Gastrocnemius medialis (tissue), 4 donors: ENCODE measurements at regions not wholly inside any gene's neighbourhood (a gene's known extent, or its start where the extent isn't known, plus 50 kb on each side); places are given as distances from the start of the nearest gene placed in this dataset.

ENCODE experiments used
- ATAC-seq, 2 donors: fragments of 150-250 bp; one replicate each; pipeline ENCODE4 v1.9.1; 2016
- DNase-seq, 2 donors: peaks; one replicate each; pipeline ENCODE4 v3.0.0-alpha.2; 2019
- H3K27ac ChIP-seq, 4 donors: fragments of 200-600 bp; sonication (generic); 1 replicate in 1 of 4; 2 replicates in 3 of 4; pipeline ENCODE4 v1.5.1; 2016 to 2018; ENCODE audit warnings: mild to moderate bottlenecking in 2 of 4, moderate library complexity in 1 of 4
- H3K27me3 ChIP-seq, 3 donors: fragments of 200-600 bp; sonication (generic) in 2 of 3; 1 replicate in 1 of 3; 2 replicates in 2 of 3; pipeline versions ENCODE4 v1.5.1 to v1.6.0; 2016 to 2019; ENCODE audit warnings: mild to moderate bottlenecking in 1 of 3, moderate library complexity in 1 of 3
- H3K36me3 ChIP-seq, 2 donors: fragments of 200-600 bp; sonication (generic) in 1 of 2; one replicate each; pipeline ENCODE4 v1.5.1; 2017 to 2018
- H3K4me1 ChIP-seq, 2 donors: fragments of 200-600 bp; sonication (generic) in 1 of 2; one replicate each; pipeline ENCODE4 v1.5.1; 2016 to 2017; ENCODE audit warnings: mild to moderate bottlenecking in 2 of 2
- H3K4me3 ChIP-seq, 4 donors: fragments of 200-600 bp; sonication (generic) in 3 of 4; 1 replicate in 1 of 4; 2 replicates in 3 of 4; pipeline ENCODE4 v1.5.1; 2016 to 2019; ENCODE audit warnings: mild to moderate bottlenecking in 2 of 4
- H3K9me3 ChIP-seq, 3 donors: fragments of 200-600 bp; sonication (generic) in 2 of 3; 1 replicate in 1 of 3; 2 replicates in 2 of 3; pipeline ENCODE4 v1.5.1; 2016 to 2019
- POLR2A ChIP-seq, 2 donors: fragments of 450-650 bp; IDR thresholded peaks; one replicate each; pipeline ENCODE4 v1.6.1; 2017; ENCODE audit warnings: antibody characterized with exemption in 2 of 2, mild to moderate bottlenecking in 2 of 2, moderate library complexity in 2 of 2
- in situ Hi-C, 4 donors: fragments of 200-750 bp; cut with MboI; loops; one replicate each; pipeline versions ENCODE4 v1.15.0 to v1.8.0; 2017; ENCODE audit warnings: low sequenced_read_pairs in 4 of 4
- intact Hi-C: fragments of 100-400 bp; cut with DNase I; formaldehyde crosslinking; loops from one replicate; pipeline ENCODE4 v1.15.1; 2023; ENCODE audit warnings: low total_unique reads
- TF ChIP-seq, protein P1 (sequence below), 5 experiments: fragments of 450-650 bp in 3 of 5; fragments of 200-600 bp in 2 of 5; sonication (generic) in 2 of 5; IDR thresholded peaks in 4 of 5; conservative IDR thresholded peaks in 1 of 5; 1 replicate in 4 of 5; 2 replicates in 1 of 5; pipeline ENCODE4 v1.5.1; 2016 to 2019; ENCODE audit warnings: antibody characterized with exemption in 5 of 5, mild to moderate bottlenecking in 3 of 5, moderate library complexity in 3 of 5

DNA sequence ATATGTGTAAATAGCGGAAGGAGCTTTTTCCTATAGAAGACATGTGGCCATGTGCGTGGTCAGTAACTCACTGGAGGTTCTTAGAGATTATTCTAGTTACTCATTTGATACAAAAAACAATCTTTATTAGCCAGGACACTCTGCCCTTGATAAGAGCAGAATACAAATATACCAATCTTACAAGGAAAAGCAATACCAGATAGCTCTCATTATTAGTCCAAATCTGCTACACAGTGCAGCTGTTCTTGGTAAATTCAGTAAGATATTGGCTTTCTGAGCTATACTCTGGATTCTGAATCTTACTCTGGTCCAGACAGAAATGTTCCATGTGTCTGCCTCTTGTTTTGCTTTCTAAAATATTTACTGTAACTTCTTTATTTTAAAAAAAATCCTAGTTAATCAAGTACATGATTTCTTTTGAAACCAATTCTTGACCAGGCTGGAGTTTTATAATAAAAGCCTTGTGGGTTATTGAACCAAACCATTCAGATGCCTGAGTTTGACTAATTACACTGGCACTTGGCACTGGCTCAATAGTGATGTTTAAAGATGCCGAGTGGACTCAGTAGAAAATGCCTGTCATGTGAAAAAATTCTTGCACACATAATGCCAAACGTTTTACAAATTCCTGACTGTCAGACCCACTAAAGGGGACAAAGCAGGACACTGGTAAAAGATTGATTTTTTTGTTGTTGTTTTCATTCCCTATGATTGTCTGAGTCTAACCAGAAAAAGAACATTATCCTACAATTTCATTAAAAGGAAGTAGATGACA lies 242.8 kb upstream of the TCF21 start:
- in situ Hi-C loops, result no loop called here
- ATAC-seq (no peak), DNase-seq (no peak)
- no peaks in the 10 kb centered on the region for H3K27me3 ChIP-seq
- no peak overlapping the region for H3K4me3 ChIP-seq
- no peak overlapping the region for H3K27ac ChIP-seq
- H3K36me3 ChIP-seq, result no peaks in the 10 kb centered on the region
- no peaks in the 10 kb centered on the region for H3K4me1 ChIP-seq
- TF ChIP-seq POLR2A (IDR thresholded peaks at IDR 0.05), result no peak
- TF ChIP-seq, protein P1, sequence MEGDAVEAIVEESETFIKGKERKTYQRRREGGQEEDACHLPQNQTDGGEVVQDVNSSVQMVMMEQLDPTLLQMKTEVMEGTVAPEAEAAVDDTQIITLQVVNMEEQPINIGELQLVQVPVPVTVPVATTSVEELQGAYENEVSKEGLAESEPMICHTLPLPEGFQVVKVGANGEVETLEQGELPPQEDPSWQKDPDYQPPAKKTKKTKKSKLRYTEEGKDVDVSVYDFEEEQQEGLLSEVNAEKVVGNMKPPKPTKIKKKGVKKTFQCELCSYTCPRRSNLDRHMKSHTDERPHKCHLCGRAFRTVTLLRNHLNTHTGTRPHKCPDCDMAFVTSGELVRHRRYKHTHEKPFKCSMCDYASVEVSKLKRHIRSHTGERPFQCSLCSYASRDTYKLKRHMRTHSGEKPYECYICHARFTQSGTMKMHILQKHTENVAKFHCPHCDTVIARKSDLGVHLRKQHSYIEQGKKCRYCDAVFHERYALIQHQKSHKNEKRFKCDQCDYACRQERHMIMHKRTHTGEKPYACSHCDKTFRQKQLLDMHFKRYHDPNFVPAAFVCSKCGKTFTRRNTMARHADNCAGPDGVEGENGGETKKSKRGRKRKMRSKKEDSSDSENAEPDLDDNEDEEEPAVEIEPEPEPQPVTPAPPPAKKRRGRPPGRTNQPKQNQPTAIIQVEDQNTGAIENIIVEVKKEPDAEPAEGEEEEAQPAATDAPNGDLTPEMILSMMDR (IDR thresholded peaks at IDR 0.05 in 4 of 5, conservative IDR thresholded peaks at IDR 0.05 in 1 of 5), result no peak
- no peaks in the 10 kb centered on the region for H3K9me3 ChIP-seq
- intact Hi-C loops, result no loop called here

DNA sequence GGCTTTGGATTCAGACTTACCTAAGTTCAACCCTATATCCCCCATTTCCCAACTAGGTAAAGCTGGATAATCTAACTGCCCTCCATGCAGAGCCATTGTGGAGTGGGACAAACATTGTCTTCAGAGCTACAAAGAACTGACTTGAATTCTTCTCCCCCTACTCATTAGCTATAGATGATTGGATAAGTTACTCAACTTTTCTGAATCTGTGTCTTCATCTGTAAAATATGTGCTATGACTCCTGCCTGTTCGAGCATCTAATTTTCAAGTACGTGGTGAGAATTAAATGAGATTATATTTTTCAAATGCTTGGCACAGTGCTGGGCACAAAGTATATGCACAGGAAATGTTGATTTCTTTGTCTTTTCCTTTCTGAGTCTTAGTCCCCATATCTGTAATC lies 240.3 kb upstream of the TCF21 start:
- Histone ChIP-seq H3K9me3 (no peaks in the 10 kb centered on the region), H3K27me3 (no peaks in the 10 kb centered on the region), H3K36me3 (no peaks in the 10 kb centered on the region), H3K4me1 (no peaks in the 10 kb centered on the region), H3K4me3 (no peak overlapping the region), H3K27ac (no peak overlapping the region)
- intact Hi-C loops (no loop called here), in situ Hi-C loops (no loop called here)
- TF ChIP-seq, protein P1 (IDR thresholded peaks at IDR 0.05 in 4 of 5, conservative IDR thresholded peaks at IDR 0.05 in 1 of 5), result no peak
- TF ChIP-seq POLR2A (IDR thresholded peaks at IDR 0.05), result no peak
- DNase-seq (no peak), ATAC-seq (no peak)

DNA sequence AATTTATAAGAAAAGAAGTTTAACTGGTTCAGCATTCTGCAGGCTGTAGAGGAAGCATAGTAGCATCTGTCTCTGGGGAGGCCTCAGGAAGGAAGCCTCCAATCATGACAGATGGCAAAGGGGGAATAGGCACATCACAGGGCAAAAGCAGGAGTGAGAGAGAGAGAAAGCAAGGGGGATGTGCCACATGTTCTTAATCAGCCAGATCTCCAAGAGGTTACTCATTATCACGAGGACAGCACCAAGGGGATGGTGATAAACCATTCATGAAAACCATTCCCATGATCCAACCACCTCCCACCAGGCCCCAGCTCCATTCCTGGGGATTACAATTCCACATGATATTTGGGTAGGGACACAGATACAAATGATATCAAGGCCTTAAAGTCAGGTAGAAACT lies 217.5 kb upstream of the TCF21 start:
- DNase-seq (no peak), ATAC-seq (no peak)
- Histone ChIP-seq H3K27ac (no peak overlapping the region), H3K4me1 (no peaks in the 10 kb centered on the region), H3K4me3 (no peak overlapping the region), H3K9me3 (no peaks in the 10 kb centered on the region), H3K27me3 (no peaks in the 10 kb centered on the region), H3K36me3 (no peaks in the 10 kb centered on the region)
- no peak for TF ChIP-seq POLR2A (IDR thresholded peaks at IDR 0.05)
- TF ChIP-seq, protein P1 (IDR thresholded peaks at IDR 0.05 in 4 of 5, conservative IDR thresholded peaks at IDR 0.05 in 1 of 5), result no peak
- intact Hi-C loops, result no loop called here
- in situ Hi-C loops, result no loop called here

DNA sequence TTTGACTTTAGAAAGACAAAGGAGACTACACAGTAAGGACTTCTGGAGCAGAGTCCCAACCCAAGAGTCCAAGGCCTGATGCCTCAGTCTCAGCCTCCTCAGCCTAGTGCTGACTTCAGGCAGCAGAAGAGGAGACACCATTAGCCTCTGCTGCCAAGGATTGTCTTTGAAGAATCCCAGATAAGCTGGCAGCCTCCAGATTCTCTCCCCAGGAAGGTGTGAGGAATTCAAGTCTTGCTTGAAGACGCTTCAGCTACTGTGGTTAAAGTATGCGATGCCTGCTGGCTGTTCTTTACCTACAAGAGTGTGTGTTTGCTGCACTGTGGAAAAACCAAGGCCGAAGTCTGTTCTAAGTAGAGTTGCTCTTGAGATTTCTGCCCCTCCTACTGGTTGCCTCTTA lies 215.9 kb upstream of the TCF21 start:
- ATAC-seq (no peak), DNase-seq (no peak)
- Histone ChIP-seq H3K36me3 (no peaks in the 10 kb centered on the region), H3K4me1 (no peaks in the 10 kb centered on the region), H3K27ac (no peak overlapping the region), H3K4me3 (no peak overlapping the region), H3K27me3 (no peaks in the 10 kb centered on the region), H3K9me3 (no peaks in the 10 kb centered on the region)
- TF ChIP-seq, protein P1 (IDR thresholded peaks at IDR 0.05 in 4 of 5, conservative IDR thresholded peaks at IDR 0.05 in 1 of 5), result no peak
- TF ChIP-seq POLR2A (IDR thresholded peaks at IDR 0.05), result no peak
- intact Hi-C loops, result no loop called here
- in situ Hi-C loops, result no loop called here

DNA sequence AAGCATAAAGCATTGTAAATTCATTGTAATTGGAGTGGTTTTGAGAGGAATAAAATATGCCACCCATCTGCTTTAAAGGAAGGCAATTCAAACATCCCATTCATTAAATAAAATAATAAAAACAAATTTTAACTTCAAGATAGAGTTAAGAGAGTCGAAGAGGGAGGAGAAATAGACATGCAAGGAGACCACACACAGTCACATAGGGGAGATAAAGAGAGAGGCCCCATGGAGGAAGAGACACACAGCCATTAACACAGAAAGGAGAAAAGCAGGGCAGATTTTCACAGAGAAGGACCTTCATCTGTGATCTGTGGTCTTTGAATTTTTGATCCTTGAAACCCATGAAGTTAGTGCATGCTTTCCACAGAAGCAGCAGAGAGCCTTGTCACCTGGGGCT lies 214.3 kb upstream of the TCF21 start:
- Histone ChIP-seq H3K27me3 (no peaks in the 10 kb centered on the region), H3K4me3 (no peak overlapping the region), H3K27ac (no peak overlapping the region), H3K4me1 (no peaks in the 10 kb centered on the region), H3K36me3 (no peaks in the 10 kb centered on the region), H3K9me3 (no peaks in the 10 kb centered on the region)
- no peak for DNase-seq
- intact Hi-C loops, result no loop called here
- TF ChIP-seq, protein P1 (IDR thresholded peaks at IDR 0.05 in 4 of 5, conservative IDR thresholded peaks at IDR 0.05 in 1 of 5), result no peak
- TF ChIP-seq POLR2A (IDR thresholded peaks at IDR 0.05), result no peak
- ATAC-seq, result no peak
- in situ Hi-C loops, result no loop called here
